ENCODE measurements at regions not wholly inside any gene's neighbourhood (a gene's known extent, or its start where the extent isn't known, plus 50 kb on each side); places are given as distances from the start of the nearest gene placed in this dataset.

- TF ChIP-seq, protein P1, sequence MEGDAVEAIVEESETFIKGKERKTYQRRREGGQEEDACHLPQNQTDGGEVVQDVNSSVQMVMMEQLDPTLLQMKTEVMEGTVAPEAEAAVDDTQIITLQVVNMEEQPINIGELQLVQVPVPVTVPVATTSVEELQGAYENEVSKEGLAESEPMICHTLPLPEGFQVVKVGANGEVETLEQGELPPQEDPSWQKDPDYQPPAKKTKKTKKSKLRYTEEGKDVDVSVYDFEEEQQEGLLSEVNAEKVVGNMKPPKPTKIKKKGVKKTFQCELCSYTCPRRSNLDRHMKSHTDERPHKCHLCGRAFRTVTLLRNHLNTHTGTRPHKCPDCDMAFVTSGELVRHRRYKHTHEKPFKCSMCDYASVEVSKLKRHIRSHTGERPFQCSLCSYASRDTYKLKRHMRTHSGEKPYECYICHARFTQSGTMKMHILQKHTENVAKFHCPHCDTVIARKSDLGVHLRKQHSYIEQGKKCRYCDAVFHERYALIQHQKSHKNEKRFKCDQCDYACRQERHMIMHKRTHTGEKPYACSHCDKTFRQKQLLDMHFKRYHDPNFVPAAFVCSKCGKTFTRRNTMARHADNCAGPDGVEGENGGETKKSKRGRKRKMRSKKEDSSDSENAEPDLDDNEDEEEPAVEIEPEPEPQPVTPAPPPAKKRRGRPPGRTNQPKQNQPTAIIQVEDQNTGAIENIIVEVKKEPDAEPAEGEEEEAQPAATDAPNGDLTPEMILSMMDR (IDR thresholded peaks at IDR 0.05): no peak
- no peak for TF ChIP-seq POLR2AphosphoS5 (IDR thresholded peaks at IDR 0.05)
- no peak for TF ChIP-seq POLR2A (IDR thresholded peaks at IDR 0.05)
- intact Hi-C loops (cut with DNase I): no loop called here
- H3K4me1 ChIP-seq (replicated peaks): no peaks in the 10 kb centered on the region
- no peaks in the 10 kb centered on the region for H3K36me3 ChIP-seq
- no peaks in the 10 kb centered on the region for H3K27me3 ChIP-seq (replicated peaks; ENCODE audit: insufficient read depth)
- no peak overlapping the region for H3K27ac ChIP-seq
- no peak overlapping the region for H3K4me3 ChIP-seq
- DNase-seq (ENCODE audit: low spot score): no peak
- 91% methylated on average over 4 of the region's 4 CpGs for WGBS
- H3K9me3 ChIP-seq: no peaks in the 10 kb centered on the region
Observed at GRCh38 chr13:87859261-87859660, 188.1 kb downstream of the SLITRK5 start.

- no peaks in the 10 kb centered on the region for H3K9me3 ChIP-seq
- WGBS: 48% methylated on average over 3 of the region's 3 CpGs
- no peak for DNase-seq (ENCODE audit: low spot score)
- no peak overlapping the region for H3K4me3 ChIP-seq
- H3K36me3 ChIP-seq: no peaks in the 10 kb centered on the region
- H3K27me3 ChIP-seq (replicated peaks; ENCODE audit: insufficient read depth): no peaks in the 10 kb centered on the region
- H3K27ac ChIP-seq: no peak overlapping the region
- intact Hi-C loops (cut with DNase I): no loop called here
- H3K4me1 ChIP-seq (replicated peaks): no peaks in the 10 kb centered on the region
- TF ChIP-seq, protein P1 (IDR thresholded peaks at IDR 0.05): no peak
- TF ChIP-seq POLR2AphosphoS5 (IDR thresholded peaks at IDR 0.05): no peak
- TF ChIP-seq POLR2A (IDR thresholded peaks at IDR 0.05): no peak
Observed at GRCh38 chr13:87867426-87867825, 196.3 kb downstream of the SLITRK5 start.

- DNase-seq (ENCODE audit: low spot score): no peak
- 89% methylated on average over 2 of the region's 2 CpGs for WGBS
- TF ChIP-seq POLR2AphosphoS5 (IDR thresholded peaks at IDR 0.05) (no peak), POLR2A (IDR thresholded peaks at IDR 0.05) (no peak)
- TF ChIP-seq, protein P1 (IDR thresholded peaks at IDR 0.05): no peak
- Histone ChIP-seq H3K27me3 (replicated peaks; ENCODE audit: insufficient read depth) (no peaks in the 10 kb centered on the region), H3K4me1 (replicated peaks) (no peaks in the 10 kb centered on the region), H3K9me3 (no peaks in the 10 kb centered on the region), H3K27ac (no peak overlapping the region), H3K4me3 (no peak overlapping the region), H3K36me3 (no peaks in the 10 kb centered on the region)
- intact Hi-C loops (cut with DNase I): no loop called here
Observed at GRCh38 chr13:87868731-87869130, 197.6 kb downstream of the SLITRK5 start.

- WGBS: 44% methylated on average over 2 of the region's 2 CpGs
- no peak overlapping the region for H3K4me3 ChIP-seq
- no peak overlapping the region for H3K27ac ChIP-seq
- intact Hi-C loops (cut with DNase I): no loop called here
- no peaks in the 10 kb centered on the region for H3K36me3 ChIP-seq
- DNase-seq (ENCODE audit: low spot score): no peak
- no peaks in the 10 kb centered on the region for H3K4me1 ChIP-seq (replicated peaks)
- H3K27me3 ChIP-seq (replicated peaks; ENCODE audit: insufficient read depth): no peaks in the 10 kb centered on the region
- H3K9me3 ChIP-seq: no peaks in the 10 kb centered on the region
- TF ChIP-seq, protein P1 (IDR thresholded peaks at IDR 0.05): no peak
- no peak for TF ChIP-seq POLR2AphosphoS5 (IDR thresholded peaks at IDR 0.05)
Observed at GRCh38 chr13:87872813-87873212, 201.6 kb downstream of the SLITRK5 start.

DNA sequence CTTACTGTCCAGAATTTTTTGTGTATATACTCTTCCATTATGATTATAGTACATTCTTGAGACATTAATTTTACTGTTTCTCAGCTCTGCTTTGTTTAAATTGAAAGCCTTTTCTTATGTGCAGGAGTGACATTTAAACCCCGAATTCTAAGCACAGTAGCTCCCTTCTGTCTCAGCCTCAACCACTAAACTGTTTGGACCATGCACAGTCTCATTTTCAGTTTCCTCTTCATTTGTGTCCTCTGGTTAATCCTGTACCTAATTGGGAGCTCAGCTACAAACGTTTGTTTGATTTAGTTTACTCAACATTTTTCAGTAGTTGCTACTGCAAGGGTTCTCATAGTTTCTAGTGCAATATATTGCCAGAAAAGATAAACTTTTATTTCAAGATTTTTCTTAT lies 206.3 kb downstream of the SLITRK5 start:
- Histone ChIP-seq H3K9me3 (no peaks in the 10 kb centered on the region), H3K27ac (no peak overlapping the region), H3K4me3 (no peak overlapping the region), H3K27me3 (replicated peaks; ENCODE audit: insufficient read depth) (no peaks in the 10 kb centered on the region), H3K4me1 (replicated peaks) (no peaks in the 10 kb centered on the region), H3K36me3 (no peaks in the 10 kb centered on the region)
- intact Hi-C loops (cut with DNase I): no loop called here
- TF ChIP-seq POLR2AphosphoS5 (IDR thresholded peaks at IDR 0.05) (no peak), POLR2A (IDR thresholded peaks at IDR 0.05) (no peak)
- TF ChIP-seq, protein P1 (IDR thresholded peaks at IDR 0.05): no peak
- 41% methylated on average over 2 of the region's 2 CpGs for WGBS
- no peak for DNase-seq (ENCODE audit: low spot score)

Data from prostate gland (tissue), 2 donors.